SU-DHL-6 (cell line): ENCODE measurements at regions not wholly inside any gene's neighbourhood (a gene's known extent, or its start where the extent isn't known, plus 50 kb on each side); places are given as distances from the start of the nearest gene placed in this dataset.

Experiments
- CTCF ChIP-seq: fragments of 200-600 bp; sonication (generic); IDR thresholded peaks from one replicate; pipeline ENCODE4 v1.5.1; 2017; ENCODE audit warnings: antibody characterized with exemption, mild to moderate bottlenecking, low read length, moderate library complexity; ENCODE audit not compliant: insufficient read depth, poor library complexity, severe bottlenecking
- EZH2phosphoT487 ChIP-seq: fragments of 200-600 bp; sonication (generic), shearing (Covaris generic); conservative IDR thresholded peaks from 2 replicates; pipeline ENCODE4 v1.6.1; 2018; ENCODE audit warnings: mild to moderate bottlenecking, antibody characterized with exemption, low read length, moderate library complexity, mixed read lengths

- TF ChIP-seq CTCF = no peak
- TF ChIP-seq EZH2phosphoT487 = no peak
These were observed 53.7 kb upstream of the WNT4 start for GRCh38 chr1:22196641-22197040.
